Esophagus squamous epithelium (tissue), 4 donors: ENCODE measurements at regions not wholly inside any gene's neighbourhood (a gene's known extent, or its start where the extent isn't known, plus 50 kb on each side); places are given as distances from the start of the nearest gene placed in this dataset.

Experiments
- CTCF ChIP-seq, 6 experiments: fragments of 450-650 bp in 4 of 6; fragments of 200-600 bp in 2 of 6; sonication (generic) in 2 of 6; IDR thresholded peaks; one replicate each; pipeline ENCODE4 v1.5.1; 2016 to 2019; ENCODE audit warnings: antibody characterized with exemption in 6 of 6, mild to moderate bottlenecking in 4 of 6, moderate library complexity in 4 of 6
- POLR2A ChIP-seq, 4 donors: fragments of 450-650 bp; IDR thresholded peaks; one replicate each; pipeline ENCODE4 v1.6.1; 2017; ENCODE audit warnings: antibody characterized with exemption in 4 of 4, mild to moderate bottlenecking in 4 of 4, moderate library complexity in 3 of 4

- TF ChIP-seq CTCF (IDR thresholded peaks at IDR 0.05) (no peak), POLR2A (IDR thresholded peaks at IDR 0.05) (no peak)
Observed at GRCh38 chr5:104071887-104072286, 509.3 kb upstream of the NUDT12 start.
